ENCODE measurements at regions not wholly inside any gene's neighbourhood (a gene's known extent, or its start where the extent isn't known, plus 50 kb on each side); places are given as distances from the start of the nearest gene placed in this dataset.

DNA sequence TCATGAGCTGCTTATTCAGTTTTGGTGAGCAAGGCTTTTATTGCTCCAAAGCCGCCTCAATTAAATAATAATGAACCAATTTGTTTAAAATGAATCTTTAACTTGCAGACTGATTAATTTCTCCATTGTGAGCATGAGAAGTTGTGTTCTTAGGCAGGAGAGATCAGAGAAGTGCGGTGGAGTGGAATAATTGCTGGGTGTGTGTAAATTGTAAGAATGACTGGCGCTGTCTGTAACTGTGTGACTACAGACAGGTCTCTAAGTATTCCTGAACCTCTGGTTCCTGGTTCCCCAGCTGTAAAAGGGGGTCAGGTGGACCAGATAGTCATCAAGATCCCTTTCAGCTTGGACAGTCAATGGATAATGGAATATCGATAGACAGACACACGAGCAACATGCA lies 98.0 kb upstream of the EFEMP1 start:
- TF ChIP-seq, protein P1, sequence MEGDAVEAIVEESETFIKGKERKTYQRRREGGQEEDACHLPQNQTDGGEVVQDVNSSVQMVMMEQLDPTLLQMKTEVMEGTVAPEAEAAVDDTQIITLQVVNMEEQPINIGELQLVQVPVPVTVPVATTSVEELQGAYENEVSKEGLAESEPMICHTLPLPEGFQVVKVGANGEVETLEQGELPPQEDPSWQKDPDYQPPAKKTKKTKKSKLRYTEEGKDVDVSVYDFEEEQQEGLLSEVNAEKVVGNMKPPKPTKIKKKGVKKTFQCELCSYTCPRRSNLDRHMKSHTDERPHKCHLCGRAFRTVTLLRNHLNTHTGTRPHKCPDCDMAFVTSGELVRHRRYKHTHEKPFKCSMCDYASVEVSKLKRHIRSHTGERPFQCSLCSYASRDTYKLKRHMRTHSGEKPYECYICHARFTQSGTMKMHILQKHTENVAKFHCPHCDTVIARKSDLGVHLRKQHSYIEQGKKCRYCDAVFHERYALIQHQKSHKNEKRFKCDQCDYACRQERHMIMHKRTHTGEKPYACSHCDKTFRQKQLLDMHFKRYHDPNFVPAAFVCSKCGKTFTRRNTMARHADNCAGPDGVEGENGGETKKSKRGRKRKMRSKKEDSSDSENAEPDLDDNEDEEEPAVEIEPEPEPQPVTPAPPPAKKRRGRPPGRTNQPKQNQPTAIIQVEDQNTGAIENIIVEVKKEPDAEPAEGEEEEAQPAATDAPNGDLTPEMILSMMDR (IDR thresholded peaks at IDR 0.05) = no peak
- no peak for TF ChIP-seq ZFX (IDR thresholded peaks at IDR 0.05; ENCODE audit: borderline replicate concordance)
